Stimulated activated CD4-positive, alpha-beta T cell treated with anti-CD3 and anti-CD28 coated beads, Interleukin-1b, Interleukin-23, amount 100 ng/mL, for 48 hours (primary cell): ENCODE measurements at regions not wholly inside any gene's neighbourhood (a gene's known extent, or its start where the extent isn't known, plus 50 kb on each side); places are given as distances from the start of the nearest gene placed in this dataset.

Experiments
- DNase-seq: peaks from one replicate; pipeline ENCODE4 v3.0.0-alpha.2; 2020

DNA sequence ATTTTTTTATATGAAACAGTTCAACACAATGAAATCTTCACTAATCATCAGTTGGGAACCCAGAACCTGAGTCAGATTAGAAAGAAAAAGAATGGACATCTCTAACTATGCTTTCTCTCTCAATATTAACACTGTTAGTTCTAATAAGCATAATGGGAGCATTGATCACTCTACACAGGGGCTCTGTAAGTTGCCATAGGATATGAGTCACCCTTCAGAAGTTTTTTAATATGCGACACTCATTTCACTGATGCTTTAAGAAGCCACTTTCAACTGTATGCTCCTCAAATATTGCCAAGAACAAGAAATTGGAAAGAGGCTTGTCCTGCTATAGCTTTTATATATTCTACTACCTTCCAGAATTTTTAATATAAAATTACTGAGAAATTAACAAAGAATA is 187.0 kb downstream of the AASDH start:
- no peak for DNase-seq

DNA sequence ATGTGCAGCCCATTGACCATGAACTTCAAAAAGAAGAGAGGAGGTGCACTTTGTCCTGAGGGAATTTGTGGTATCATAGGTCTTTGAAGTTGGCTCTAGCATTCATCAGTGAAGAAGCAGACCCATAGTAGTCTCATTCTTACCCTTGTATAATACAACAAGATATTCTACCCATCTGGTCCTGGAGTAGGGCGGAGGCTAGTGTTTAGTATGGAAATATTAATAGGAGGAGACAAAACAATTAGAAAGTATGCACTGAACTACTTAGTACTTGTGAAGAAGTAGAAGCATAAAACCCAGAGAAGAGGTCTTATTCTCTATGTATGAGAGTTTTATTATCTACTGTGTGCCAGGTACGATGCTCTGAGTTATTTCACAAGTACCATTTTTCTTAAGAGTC is 189.0 kb downstream of the AASDH start:
- DNase-seq = no peak

DNA sequence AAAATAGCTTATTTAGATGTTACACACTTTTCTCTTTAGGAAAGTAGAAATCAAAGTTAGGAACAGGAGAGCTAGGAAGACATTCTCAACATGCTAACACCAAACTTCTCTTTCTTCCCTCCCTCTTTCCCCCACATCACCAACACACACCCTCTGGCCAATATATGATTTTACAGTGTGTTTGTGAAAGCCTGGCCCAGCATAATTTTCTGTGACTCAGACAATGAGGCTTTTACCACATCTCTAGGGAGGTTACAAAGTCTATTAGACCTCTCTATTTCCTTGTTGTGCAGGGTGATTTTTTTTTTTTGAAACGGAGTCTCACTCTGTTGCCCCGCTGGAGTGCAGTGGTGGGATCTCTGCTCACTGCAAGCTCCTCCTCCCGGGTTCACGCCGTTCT is 189.9 kb downstream of the AASDH start:
- no peak for DNase-seq

DNA sequence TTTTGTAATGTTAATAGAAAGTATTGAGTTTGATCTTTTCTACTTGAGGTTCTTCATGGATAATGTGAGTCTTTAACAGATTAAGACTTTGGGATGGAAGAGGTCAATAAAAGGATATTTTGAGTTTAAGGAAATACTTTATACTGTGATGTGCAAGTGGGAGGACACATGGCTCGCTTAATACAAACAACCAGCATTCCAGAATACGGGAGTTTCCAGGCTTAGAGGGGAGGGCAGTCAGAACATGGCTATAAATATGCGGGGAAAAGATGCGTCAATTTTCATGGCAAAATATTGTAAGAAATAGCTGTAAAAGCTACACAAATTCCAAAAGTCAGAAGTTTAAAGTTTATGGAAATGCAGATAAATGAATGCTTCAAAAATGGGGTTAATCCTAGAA is 192.3 kb downstream of the AASDH start:
- no peak for DNase-seq

DNA sequence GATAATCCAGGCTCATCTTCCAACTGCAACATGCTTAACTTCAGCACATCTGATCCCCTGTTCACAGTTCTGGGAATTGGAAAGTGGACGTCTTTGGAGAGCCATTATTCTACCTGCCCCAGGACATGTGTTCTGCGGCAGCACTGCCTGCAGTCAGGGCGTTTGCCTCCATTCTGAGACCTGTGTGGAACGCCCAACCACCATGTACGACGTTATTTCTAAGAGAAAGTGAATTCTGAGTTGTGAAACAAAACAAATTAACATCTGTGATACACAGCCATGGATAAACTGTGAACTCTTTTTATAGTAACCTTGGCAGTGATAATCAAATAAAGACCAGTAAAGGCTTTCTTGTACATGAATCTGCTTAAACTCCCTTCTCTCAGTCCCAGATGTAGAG is 195.8 kb downstream of the AASDH start:
- no peak for DNase-seq

DNA sequence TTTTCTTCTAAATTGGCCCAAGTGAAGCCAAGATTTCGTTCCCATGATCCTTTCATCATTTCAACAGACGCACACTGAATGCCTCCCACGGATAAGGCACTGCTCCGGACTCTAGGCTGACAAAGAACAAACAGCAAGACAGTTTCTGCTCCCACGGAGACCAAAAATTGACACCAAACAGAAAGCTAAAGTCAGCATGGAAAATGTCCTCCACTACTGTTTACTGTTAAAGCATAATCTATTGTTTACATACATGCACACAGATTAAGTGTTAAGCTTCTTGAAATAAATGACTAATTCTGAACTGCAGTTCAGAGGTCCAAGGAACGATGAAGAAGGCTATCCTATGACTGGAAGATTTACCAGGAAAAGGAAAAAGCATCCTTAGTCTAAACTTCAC is 199.6 kb downstream of the AASDH start:
- no peak for DNase-seq

DNA sequence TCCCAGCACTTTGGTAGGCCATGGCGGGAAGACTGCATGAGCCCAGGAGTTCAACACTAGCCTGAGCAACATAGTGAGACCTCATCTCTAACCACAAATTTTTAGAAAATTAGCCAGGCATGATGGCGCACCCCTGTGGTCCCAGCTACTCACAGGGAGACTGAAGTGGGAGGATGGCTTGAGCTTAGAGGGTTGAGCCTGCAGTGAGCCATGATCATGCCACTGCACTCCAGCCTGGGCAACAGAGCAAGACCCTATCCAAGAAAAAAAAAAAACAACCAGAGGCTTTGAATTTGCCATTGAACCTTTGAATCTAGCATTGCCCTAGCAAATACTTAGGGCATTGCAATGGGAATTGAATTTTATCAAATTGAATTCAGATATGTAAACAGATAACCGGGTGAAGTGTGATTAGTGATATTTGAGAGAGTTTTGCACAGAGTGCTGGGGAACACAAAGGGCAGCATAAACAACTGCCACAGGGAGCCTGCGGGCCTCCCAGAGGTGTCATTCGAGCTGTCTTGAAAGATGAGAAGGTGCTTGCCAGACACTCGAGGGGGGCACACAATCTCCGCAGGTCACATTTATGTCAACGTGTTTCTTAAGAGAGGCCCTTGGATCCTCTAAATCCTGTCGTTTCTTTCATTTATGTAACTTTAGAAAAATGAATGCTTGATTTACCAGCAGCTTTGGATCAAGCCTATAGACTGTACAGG is 200.3 kb downstream of the AASDH start:
- DNase-seq = no peak

DNA sequence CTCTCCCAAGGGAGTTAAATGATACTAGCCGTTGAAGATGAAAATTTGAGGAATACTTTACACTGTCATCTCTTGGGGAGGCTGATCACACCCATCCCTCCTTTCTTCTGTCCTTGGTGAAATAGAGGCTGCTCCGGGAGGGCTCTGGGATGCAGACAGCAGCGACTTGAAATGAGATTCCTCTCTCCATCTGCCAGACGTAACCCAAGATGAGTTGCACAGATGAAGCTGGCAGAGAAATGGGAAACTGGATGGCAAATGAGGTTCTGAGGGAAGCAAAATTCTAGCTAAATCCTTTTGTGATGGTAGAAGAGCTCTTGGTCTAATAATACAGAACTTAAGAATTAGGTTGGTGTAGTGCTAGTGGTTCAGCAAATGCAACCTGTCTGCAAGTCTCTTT is 201.4 kb downstream of the AASDH start:
- no peak for DNase-seq

DNA sequence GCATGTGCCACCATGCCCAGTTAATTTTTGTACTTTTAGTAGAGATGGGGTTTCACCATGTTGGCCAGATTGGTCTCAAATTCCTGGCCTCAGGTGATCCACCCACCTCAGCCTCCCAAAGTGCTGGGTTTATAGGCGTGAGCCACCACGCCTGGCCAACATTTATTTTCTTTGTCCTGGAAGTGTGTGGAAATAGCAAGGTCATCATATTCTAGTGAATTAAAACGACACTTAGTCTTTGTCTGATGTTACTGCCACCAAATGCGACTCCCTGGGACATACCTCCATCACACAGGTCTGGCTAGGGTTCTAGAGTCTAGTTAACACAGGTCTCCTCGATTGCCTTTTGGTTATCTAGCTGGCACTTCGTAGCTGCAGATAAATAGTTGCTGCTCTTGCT is 203.1 kb downstream of the AASDH start:
- no peak for DNase-seq

DNA sequence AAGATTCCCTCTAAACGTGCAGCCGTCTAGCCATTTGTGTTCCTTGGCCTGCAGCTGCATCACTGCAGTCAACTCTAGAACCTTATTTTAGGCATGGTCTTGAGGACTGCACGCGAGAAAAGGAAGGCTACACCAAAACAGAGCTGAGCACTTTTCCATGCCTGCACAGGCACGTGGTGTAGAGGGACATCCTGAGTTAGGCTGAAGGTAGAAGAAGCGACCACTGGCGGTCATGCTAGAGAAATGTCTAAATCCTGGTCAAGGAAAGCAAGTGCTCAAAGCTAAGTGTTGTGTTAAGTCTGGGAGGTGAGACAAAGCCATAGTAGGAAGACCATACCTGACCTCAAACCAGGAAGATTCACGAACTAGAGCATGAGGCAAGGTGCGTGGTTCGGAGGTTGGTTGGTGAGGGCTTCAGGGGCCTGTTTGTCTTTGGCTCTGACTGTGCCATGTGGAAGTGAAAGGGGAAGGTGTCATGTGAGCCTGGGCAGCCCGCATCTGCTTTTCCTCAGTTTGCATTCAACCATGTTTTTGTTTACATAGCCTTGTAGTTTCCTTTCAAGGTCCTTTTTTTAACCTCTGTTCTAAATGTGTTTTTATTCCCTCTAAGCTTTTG is 203.8 kb downstream of the AASDH start:
- no peak for DNase-seq

DNA sequence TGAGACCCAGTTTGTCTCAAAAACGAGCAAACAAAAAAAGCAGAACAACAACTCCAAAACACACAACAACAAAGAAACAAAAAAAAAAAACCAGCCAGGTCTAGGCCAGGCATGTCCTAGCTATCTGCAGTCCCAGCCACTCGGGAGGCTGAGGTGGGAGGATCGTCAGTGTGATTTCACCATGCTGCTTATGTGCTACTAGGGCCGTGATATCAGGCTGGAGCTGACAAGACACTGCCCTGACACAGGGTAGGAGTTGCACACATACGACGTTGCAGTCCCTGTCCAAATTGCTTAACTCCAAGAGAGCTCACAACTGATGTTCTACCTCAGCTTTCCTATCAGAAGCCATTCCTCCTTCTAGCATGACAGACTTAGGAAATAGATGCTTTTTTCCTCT is 204.9 kb downstream of the AASDH start:
- DNase-seq = no peak

DNA sequence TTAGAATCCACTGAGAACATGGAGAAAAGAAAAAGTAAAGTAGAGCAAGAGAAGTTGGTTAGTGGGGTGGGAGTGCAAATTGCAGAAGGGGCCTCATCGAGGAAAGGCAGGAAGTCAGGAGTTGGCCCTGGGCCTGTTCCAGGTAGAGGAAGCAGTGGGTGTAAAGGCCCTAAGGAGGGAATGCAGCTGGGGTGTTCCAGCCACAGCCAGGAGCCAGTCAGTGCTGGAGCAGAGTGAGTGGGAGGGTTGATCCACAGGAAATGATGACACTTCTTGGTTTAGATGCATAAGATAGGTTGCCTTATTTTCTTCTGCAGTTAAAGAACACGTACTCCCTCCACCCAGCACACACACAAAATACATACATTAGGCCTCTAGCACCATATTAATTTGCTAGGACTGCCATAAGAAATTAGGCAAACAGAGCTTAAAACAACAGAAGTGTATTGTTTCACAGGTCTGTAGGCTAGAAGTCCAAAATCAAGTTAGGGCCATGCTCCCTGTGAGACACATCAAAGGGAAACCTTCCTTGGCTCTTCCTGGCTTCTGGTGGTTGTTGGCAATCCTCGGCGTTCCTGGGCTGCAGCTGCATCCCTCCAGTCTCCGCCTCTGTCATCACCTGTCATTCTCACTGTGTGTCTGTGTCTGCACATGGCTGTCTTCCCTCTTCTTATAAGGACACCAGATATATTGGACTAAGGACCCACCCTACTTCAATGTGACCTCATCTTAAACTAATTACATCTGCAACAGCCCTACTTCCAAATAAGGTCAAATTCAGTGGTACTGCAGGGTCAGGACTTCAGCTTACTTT is 205.9 kb downstream of the AASDH start:
- peak; percentile 9 for DNase-seq

DNA sequence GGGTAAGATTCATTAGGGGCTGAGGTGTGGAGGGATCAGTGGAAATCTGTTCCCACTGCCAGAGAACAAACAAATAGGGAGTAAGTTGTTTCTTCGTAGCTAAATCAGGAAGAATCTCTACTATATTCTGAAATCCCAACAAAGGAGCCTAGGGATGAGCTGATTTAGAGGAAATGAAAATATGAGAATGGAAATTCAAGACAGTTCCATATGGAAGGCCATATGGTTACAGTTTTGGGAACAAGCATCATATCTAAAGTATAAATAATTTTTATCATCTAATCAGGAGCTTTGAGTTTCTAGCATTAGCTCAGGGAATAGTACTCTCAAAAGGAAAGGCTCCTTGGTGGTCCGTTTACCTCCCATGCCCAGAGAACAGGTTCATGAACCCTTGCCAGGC is 218.2 kb downstream of the AASDH start:
- DNase-seq = no peak

DNA sequence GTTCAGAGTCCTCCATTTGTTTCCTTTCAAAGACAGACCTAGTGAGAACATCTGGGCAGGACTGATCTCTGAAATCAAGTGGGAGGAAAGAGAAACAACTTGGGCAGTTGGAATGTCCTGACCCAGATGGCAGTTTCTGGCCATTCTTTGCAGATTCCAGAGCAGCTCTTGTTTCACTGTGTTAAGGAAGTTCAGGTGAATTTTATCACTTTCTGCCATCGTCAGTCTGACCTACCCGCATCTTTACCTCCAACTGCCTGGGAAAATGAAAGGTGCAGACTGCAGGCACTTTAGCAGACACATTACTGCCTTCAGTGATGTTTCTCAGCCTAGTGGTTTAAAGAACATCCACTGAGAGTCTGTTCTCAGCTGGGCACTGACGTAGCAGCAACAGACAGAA is 216.2 kb downstream of the CEP135 start:
- DNase-seq = no peak

DNA sequence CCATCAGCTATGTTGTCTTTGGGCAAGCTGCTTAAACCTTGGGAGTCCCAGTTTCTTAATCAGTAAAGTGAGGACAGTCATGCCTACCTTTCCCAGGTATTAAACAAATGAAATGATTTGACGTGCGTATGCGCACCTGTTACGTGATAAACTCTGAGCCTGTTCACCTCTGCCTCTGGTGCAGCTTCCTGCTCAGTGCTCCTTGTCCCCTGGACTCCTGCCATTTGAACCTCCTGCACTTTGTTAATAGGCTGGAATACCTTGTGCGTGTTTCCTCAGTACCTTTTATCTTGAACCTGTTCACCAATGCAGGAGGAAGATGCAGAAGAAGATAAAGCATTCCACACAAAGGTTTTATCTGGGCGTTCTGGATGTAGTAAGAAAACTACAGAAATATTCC is 211.9 kb downstream of the CEP135 start:
- no peak for DNase-seq

DNA sequence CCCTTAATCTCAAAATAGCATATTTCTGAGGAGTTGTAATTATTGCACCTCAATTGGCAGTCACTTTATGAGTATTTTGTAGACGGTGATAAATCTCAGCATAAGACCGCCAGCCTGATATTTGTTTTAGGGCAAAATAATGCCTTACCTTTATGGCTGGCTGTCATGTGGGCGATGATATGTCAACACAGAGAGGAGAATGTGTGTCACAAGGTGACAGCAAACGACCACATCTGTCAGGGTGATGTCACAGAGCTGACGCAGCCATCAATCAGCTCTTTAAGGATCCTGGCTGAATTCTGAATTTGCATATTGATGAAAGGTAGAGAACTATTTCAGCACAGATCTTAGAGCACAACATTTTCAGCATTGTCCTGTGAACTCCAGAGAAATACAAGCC is 209.7 kb downstream of the CEP135 start:
- DNase-seq = peak; percentile 39

DNA sequence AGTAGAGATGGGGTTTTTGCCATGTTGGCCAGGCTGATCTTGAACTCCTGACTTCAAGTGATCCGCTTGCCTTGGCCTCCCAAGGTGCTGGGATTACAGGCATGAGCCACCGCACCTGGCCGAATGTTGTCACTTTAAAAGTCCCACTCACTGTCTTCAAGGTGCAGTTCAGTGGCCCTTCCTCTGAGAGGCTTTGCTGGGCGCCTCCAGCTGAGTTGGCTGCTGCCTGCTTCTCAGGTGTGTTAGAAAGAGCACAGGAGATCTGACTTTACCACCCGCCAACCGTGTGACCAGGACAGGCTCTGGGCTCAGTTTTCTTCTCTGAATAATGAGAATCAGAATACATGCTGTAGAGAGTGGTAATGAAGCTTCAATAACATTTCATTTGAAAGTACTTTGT is 207.4 kb downstream of the CEP135 start:
- DNase-seq = no peak

DNA sequence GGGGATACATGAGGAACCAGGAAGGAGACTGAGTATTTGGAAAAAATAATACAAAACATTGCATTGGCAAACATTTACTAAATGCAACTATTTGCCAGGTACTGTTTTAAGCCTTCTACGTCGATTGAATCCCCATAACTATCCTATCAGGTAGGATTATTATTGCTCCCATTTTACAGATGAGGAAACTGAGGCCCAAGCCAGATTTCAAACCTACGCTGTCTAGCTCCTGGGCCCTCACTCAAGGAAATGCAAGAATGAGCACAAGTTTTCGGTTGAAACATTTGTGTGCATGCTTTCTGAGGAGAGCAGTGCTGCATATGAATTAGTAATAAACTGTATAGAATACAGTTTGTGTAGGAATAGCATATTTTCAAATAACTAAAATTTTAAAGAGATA is 206.7 kb downstream of the CEP135 start:
- no peak for DNase-seq

DNA sequence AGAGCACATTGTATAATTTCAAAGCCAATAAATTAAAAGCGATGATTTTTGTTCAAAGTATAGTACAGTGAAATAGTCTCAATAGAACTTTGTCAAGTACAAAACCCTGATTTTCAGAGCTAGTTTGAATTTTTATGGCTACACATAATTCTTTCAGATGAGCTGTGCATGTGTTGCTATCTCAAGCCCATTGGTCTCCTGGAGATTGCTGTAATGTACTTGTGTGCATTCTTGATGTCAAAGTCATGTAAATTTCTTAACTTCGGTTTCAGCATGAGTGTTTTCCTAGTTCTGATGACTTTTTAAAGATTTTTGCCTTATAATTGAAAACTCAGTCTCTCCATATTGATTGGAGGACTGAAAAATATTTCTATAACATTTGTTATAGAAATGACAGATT is 200.8 kb downstream of the CEP135 start:
- DNase-seq = no peak

DNA sequence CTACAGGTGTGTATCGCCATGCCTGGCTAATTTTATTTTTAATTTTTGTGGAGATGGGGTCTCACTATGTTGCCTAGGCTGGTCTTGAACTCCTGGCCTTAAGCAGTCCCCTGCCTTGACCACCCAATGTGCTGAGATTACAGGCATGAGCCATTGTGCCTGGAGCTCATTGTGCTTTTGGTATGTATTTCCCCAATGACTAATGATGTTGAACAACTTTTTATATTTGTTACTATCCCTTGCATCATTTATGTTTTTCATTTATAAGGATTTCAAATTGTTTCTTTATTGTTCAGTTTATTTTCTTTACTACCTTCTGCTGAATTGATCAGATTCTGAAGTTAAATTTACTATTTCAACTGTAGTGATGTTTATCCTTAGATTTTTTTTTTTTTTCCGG is 199.7 kb downstream of the CEP135 start:
- DNase-seq = no peak

DNA sequence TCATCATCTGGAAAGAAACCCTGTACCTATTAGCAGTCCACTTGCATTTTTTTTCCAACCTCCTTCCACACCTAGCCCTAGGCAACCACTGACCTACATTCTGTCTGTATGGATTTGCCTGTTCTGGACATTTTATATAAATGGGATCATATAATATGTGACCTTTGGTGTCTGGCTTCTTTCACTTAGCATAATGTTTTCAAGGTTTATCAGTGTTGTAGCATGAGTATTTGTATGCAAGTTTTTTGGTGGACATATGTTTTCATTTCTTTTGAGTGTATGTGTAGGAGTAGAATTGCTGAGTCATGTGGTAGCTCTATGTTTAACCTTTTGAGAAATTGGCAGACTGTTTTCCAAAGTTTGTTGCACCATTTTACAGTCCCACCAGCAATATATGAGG is 198.6 kb downstream of the CEP135 start:
- no peak for DNase-seq

DNA sequence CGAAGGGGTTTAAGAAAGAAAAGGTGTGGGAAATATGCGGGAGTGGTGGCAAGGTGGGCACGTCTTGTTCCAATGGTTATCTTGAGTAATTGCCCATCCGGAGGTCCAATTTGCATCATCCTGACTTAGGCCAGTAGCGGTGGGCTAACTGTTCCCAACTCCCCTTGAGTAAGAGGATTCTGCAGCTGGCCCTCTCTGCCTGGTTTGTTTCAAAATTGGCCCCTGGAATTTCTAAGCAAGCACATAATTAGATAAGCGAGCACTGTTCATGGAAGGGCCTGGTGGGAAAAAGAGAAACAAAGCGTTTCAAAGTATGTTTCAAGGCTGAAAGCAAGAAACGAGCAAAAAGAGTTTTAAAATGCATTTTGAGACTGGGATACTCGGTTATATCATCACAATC is 198.2 kb downstream of the CEP135 start:
- DNase-seq = no peak

DNA sequence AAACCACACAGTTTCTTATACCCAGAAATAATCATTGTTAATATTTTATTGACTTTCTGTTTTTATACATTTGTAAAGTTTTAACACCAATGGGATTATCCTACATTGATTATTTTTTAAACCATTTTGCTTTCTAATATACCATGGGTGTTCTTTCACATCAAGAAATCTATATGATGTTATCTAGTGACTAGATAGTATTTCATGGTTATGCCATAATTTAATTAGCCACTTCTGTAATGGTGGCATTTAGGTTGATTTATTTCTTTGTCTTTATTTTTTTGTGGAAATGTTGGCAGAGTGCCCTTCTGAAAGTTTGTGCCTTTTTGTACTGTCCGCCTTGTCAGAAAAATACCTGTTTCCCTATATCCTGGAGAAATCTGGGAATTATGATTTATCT is 193.3 kb downstream of the CEP135 start:
- no peak for DNase-seq

DNA sequence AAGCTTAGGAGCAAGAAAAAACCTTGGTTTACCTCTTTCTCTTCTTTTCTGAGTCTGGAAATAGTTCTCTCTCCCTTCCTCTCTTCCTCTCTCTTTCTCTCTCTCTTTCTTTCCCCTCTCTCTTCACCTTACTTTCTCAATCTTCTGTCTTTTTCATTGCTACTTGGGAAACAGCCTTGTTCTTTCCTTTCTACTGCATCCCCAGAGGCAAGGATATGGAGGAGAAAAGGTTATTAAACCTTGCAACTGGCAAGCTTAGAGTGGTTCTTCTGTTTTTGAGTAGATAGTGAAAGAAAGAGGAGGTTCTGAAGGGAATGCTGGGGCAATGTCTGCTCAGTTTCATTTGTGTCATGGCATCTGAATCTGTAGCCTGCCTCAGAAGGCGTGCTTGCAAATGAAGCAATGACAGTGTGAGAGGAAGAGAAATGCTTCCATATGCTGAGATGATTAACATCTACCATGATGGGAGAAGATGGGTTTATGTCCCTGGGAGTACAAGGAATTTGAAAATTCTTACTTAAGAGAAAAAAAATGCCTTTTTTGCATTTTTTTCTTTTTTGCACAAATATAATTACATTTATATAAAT is 190.6 kb downstream of the CEP135 start:
- no peak for DNase-seq
